OCI-M2 (cell line): ENCODE measurements at regions not wholly inside any gene's neighbourhood (a gene's known extent, or its start where the extent isn't known, plus 50 kb on each side); places are given as distances from the start of the nearest gene placed in this dataset.

ENCODE experiments used
- DNase-seq: peaks from one replicate; lab custom pipeline; 2025; ENCODE audit not compliant: unreplicated experiment; lab: John Stamatoyannopoulos, UW

GRCh38 chr3:109897734-109898133 is 560.4 kb upstream of the DPPA4 start:
- no peak for DNase-seq

- DNase-seq, result no peak
Measured at GRCh38 chr3:109899925-109900324, 562.6 kb upstream of the DPPA4 start.

- DNase-seq, result no peak
Measured at GRCh38 chr3:109900783-109901182, 563.4 kb upstream of the DPPA4 start.

GRCh38 chr3:109902549-109902948 is 565.2 kb upstream of the DPPA4 start:
- no peak for DNase-seq

- no peak for DNase-seq
Measured at GRCh38 chr3:109903100-109903499, 565.8 kb upstream of the DPPA4 start.

- DNase-seq, result no peak
Measured at GRCh38 chr3:109910772-109911171, 573.4 kb upstream of the DPPA4 start.

- DNase-seq, result no peak
Measured at GRCh38 chr3:109918740-109919139, 581.4 kb upstream of the DPPA4 start.

GRCh38 chr3:109920749-109921148 is 583.4 kb upstream of the DPPA4 start:
- DNase-seq, result no peak

- no peak for DNase-seq
Measured at GRCh38 chr3:109921509-109921908, 584.2 kb upstream of the DPPA4 start.

GRCh38 chr3:109922856-109923255 is 585.5 kb upstream of the DPPA4 start:
- no peak for DNase-seq

GRCh38 chr3:109923431-109923830 is 586.1 kb upstream of the DPPA4 start:
- DNase-seq, result no peak

- DNase-seq, result no peak
Measured at GRCh38 chr3:109924196-109924595, 586.9 kb upstream of the DPPA4 start.

GRCh38 chr3:109926376-109926775 is 589.0 kb upstream of the DPPA4 start:
- DNase-seq, result no peak

GRCh38 chr3:109927161-109927560 is 589.8 kb upstream of the DPPA4 start:
- DNase-seq, result no peak

- no peak for DNase-seq
Measured at GRCh38 chr3:109927726-109928125, 590.4 kb upstream of the DPPA4 start.

- no peak for DNase-seq
Measured at GRCh38 chr3:109930582-109930981, 593.2 kb upstream of the DPPA4 start.

- no peak for DNase-seq
Measured at GRCh38 chr3:109933576-109933975, 596.2 kb upstream of the DPPA4 start.

GRCh38 chr3:109939817-109940216 is 602.5 kb upstream of the DPPA4 start:
- DNase-seq, result no peak

GRCh38 chr3:109943181-109943580 is 605.8 kb upstream of the DPPA4 start:
- DNase-seq, result no peak

GRCh38 chr3:109944836-109945235 is 607.5 kb upstream of the DPPA4 start:
- no peak for DNase-seq

GRCh38 chr3:109952924-109953323 is 615.6 kb upstream of the DPPA4 start:
- DNase-seq, result no peak

- no peak for DNase-seq
Measured at GRCh38 chr3:109963831-109964230, 626.5 kb upstream of the DPPA4 start.

GRCh38 chr3:109973733-109974132 is 636.4 kb upstream of the DPPA4 start:
- DNase-seq, result no peak

- DNase-seq, result no peak
Measured at GRCh38 chr3:109977897-109978296, 640.6 kb upstream of the DPPA4 start.
